Ovary (tissue), 7 donors: ENCODE measurements at regions not wholly inside any gene's neighbourhood (a gene's known extent, or its start where the extent isn't known, plus 50 kb on each side); places are given as distances from the start of the nearest gene placed in this dataset.

Experiments used
- DNase-seq, 5 donors: peaks; one replicate each; pipeline ENCODE4 v3.0.0-alpha.2; 2019 to 2020
- H3K27ac ChIP-seq, 2 donors: fragments of 200-600 bp; one replicate each; pipeline versions ENCODE4 v1.5.1 to v1.8.0; 2019 to 2022
- H3K27me3 ChIP-seq: fragments of 200-600 bp; one replicate; pipeline ENCODE4 v1.8.0; 2022
- H3K36me3 ChIP-seq: fragments of 200-600 bp; sonication (generic); one replicate; pipeline ENCODE4 v1.5.1; 2019
- H3K4me1 ChIP-seq: one replicate; pipeline ENCODE4 v1.8.1; 2013; ENCODE audit warnings: mild to moderate bottlenecking, moderate library complexity; ENCODE audit not compliant: insufficient read depth
- H3K4me3 ChIP-seq: fragments of 200-600 bp; sonication (generic); one replicate; pipeline ENCODE4 v1.5.1; 2017
- H3K9me3 ChIP-seq, 2 donors: fragments of 200-600 bp in 1 of 2; sonication (generic) in 1 of 2; one replicate each; pipeline versions ENCODE4 v1.5.1 to v1.8.1; 2013 to 2019; ENCODE audit warnings: mild to moderate bottlenecking in 1 of 2, moderate library complexity in 1 of 2
- EP300 ChIP-seq: sonication (generic); formaldehyde crosslinking; IDR thresholded peaks from one replicate; pipeline ENCODE4 v1.6.1; 2017; ENCODE audit warnings: antibody characterized with exemption
- POLR2A ChIP-seq: fragments of 450-650 bp; IDR thresholded peaks from one replicate; pipeline ENCODE4 v1.6.1; 2017; ENCODE audit warnings: antibody characterized with exemption, mild to moderate bottlenecking, moderate library complexity
- WGBS, 3 donors: extraction: QIAGEN DNeasy Blood & Tissue Kit in 1 of 3; methylation state at CpG; one replicate each; pipeline versions ENCODE4 v1.1.5 to v1.1.7; 2013 to 2017; 5-methylcytosine and 5-hydroxymethylcytosine counted together
- intact Hi-C, 4 donors: fragments of 100-400 bp; cut with DNase I; formaldehyde crosslinking; loops; one replicate each; pipeline versions ENCODE4 v1.11.0 to v1.15.1; 2022 to 2023
- TF ChIP-seq, protein P1 (sequence below), 3 donors: fragments of 450-650 bp in 2 of 3; fragments of 200-600 bp in 1 of 3; IDR thresholded peaks; one replicate each; pipeline versions ENCODE4 v1.5.1 to v1.8.0; 2016 to 2022; ENCODE audit warnings: antibody characterized with exemption in 3 of 3, mild to moderate bottlenecking in 1 of 3
- donor health status: DM: no; HTN: no; CAD: no; lungs with moderate emphysema.
- donor health status: DM: no; HTN: no; CAD: no.
- donor health status: Bipolar disorder and iron deficiency.
- donor health status: DM: no; HTN: no; CAD: no.
- donor health status: DM: yes; HTN: yes; CAD: no.

- no peak overlapping the region for H3K4me3 ChIP-seq
- TF ChIP-seq, protein P1, sequence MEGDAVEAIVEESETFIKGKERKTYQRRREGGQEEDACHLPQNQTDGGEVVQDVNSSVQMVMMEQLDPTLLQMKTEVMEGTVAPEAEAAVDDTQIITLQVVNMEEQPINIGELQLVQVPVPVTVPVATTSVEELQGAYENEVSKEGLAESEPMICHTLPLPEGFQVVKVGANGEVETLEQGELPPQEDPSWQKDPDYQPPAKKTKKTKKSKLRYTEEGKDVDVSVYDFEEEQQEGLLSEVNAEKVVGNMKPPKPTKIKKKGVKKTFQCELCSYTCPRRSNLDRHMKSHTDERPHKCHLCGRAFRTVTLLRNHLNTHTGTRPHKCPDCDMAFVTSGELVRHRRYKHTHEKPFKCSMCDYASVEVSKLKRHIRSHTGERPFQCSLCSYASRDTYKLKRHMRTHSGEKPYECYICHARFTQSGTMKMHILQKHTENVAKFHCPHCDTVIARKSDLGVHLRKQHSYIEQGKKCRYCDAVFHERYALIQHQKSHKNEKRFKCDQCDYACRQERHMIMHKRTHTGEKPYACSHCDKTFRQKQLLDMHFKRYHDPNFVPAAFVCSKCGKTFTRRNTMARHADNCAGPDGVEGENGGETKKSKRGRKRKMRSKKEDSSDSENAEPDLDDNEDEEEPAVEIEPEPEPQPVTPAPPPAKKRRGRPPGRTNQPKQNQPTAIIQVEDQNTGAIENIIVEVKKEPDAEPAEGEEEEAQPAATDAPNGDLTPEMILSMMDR (IDR thresholded peaks at IDR 0.05) = no peak
- no peak for TF ChIP-seq EP300
- no peak for TF ChIP-seq POLR2A
- no peaks in the 10 kb centered on the region for H3K36me3 ChIP-seq
- H3K9me3 ChIP-seq = no peaks in the 10 kb centered on the region
- WGBS, 3 donors = 76 to 82% (median 81%) methylated on average over 1 of the region's 1 CpG
- H3K27me3 ChIP-seq = no peaks in the 10 kb centered on the region
- intact Hi-C loops = no loop called here
- DNase-seq = no peak
- H3K4me1 ChIP-seq = no peaks in the 10 kb centered on the region
- no peak overlapping the region for H3K27ac ChIP-seq
Observed at GRCh38 chr12:126684703-126685102, 1582.3 kb upstream of the TMEM132C start.

DNA sequence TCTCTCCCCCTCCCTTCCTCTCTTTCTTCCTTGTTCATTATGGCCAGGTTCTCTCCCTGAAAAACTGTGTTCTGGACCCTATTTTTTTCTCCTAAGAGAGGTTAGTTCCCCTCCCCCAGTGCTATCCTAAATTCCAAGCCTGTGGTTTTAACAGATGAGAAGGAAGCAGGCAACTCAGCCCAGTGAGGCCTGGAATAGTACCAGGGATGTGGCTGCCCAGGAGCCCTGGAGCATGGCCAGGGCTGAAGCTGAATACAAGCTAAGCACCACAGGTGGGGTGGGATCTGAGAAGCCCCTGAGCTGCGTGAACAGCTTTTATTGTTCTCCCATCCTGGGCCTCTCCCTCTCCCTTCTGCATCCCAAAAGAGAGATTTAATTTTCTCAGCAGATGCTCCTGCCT, 1581.3 kb upstream of the TMEM132C start:
- Histone ChIP-seq H3K36me3 (no peaks in the 10 kb centered on the region), H3K4me1 (no peaks in the 10 kb centered on the region), H3K4me3 (no peak overlapping the region), H3K9me3 (no peaks in the 10 kb centered on the region), H3K27me3 (no peaks in the 10 kb centered on the region), H3K27ac (no peak overlapping the region)
- intact Hi-C loops = no loop called here
- 31 to 42% (median 38%) methylated on average over 1 of the region's 1 CpG for WGBS, 3 donors
- TF ChIP-seq, protein P1 (IDR thresholded peaks at IDR 0.05) = no peak
- TF ChIP-seq POLR2A (no peak), EP300 (no peak)
- DNase-seq = no peak

- WGBS, 3 donors = 83 to 94% (median 86%) methylated on average over 4 of the region's 4 CpGs
- Histone ChIP-seq H3K9me3 (no peaks in the 10 kb centered on the region), H3K4me1 (no peaks in the 10 kb centered on the region), H3K4me3 (no peak overlapping the region), H3K27me3 (no peaks in the 10 kb centered on the region), H3K36me3 (no peaks in the 10 kb centered on the region), H3K27ac (no peak overlapping the region)
- TF ChIP-seq POLR2A (no peak), EP300 (no peak)
- TF ChIP-seq, protein P1 (IDR thresholded peaks at IDR 0.05) = no peak
- intact Hi-C loops = no loop called here
- DNase-seq = no peak
Observed at GRCh38 chr12:126688556-126688955, 1578.4 kb upstream of the TMEM132C start.

DNA sequence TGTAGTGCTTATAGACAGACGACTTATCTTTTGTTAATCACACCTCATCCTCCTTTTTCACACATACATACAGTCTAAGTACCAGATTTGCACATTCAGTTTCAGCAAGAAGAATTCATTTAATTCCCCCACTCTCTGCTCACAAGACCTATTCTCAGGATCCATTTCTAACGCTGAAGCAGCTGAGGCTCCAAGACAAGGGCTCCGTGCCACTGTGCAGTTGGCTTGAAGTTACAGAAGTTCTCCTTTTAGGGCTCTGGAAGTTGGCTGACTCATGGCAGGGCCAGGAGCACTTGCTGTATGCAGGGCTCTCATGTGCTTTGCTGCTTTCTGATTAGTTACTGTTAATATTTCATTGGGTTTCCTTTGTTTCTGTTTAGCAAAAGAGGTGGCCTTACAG, 1566.9 kb upstream of the TMEM132C start:
- H3K27ac ChIP-seq = no peak overlapping the region
- H3K4me1 ChIP-seq = no peaks in the 10 kb centered on the region
- no peaks in the 10 kb centered on the region for H3K9me3 ChIP-seq
- no peak overlapping the region for H3K4me3 ChIP-seq
- DNase-seq = no peak
- intact Hi-C loops = no loop called here
- H3K27me3 ChIP-seq = no peaks in the 10 kb centered on the region
- 84 to 93% (median 87%) methylated on average over 3 of the region's 3 CpGs for WGBS, 3 donors
- H3K36me3 ChIP-seq = no peaks in the 10 kb centered on the region
- TF ChIP-seq POLR2A = no peak
- no peak for TF ChIP-seq EP300
- TF ChIP-seq, protein P1 (IDR thresholded peaks at IDR 0.05) = no peak

DNA sequence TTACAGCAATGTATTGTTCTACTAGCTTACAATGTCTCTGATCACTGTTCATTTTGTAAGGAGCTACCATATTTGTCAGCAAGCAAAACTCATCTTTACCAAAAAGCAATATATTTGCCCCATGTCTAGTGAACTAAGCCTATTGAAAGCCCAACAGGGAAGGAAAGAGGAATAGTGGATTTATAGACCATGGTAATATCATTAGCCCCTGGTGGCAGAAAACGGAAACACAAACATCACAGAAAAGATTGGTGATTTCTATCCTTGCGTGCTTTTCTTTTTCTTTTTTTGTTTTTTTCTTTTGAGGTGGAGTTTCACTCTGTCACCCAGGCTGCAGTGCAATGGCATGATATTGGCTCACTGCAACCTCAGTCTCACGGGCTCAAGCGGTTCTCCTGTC, 1562.4 kb upstream of the TMEM132C start:
- no peaks in the 10 kb centered on the region for H3K36me3 ChIP-seq
- 64 to 79% (median 74%) methylated on average over 4 of the region's 4 CpGs for WGBS, 3 donors
- intact Hi-C loops = no loop called here
- no peaks in the 10 kb centered on the region for H3K27me3 ChIP-seq
- H3K4me1 ChIP-seq = no peaks in the 10 kb centered on the region
- no peaks in the 10 kb centered on the region for H3K9me3 ChIP-seq
- no peak for DNase-seq
- no peak overlapping the region for H3K27ac ChIP-seq
- no peak overlapping the region for H3K4me3 ChIP-seq
- TF ChIP-seq EP300 (no peak), POLR2A (no peak)
- TF ChIP-seq, protein P1 (IDR thresholded peaks at IDR 0.05) = no peak
